ENCODE measurements at regions not wholly inside any gene's neighbourhood (a gene's known extent, or its start where the extent isn't known, plus 50 kb on each side); places are given as distances from the start of the nearest gene placed in this dataset.

DNA sequence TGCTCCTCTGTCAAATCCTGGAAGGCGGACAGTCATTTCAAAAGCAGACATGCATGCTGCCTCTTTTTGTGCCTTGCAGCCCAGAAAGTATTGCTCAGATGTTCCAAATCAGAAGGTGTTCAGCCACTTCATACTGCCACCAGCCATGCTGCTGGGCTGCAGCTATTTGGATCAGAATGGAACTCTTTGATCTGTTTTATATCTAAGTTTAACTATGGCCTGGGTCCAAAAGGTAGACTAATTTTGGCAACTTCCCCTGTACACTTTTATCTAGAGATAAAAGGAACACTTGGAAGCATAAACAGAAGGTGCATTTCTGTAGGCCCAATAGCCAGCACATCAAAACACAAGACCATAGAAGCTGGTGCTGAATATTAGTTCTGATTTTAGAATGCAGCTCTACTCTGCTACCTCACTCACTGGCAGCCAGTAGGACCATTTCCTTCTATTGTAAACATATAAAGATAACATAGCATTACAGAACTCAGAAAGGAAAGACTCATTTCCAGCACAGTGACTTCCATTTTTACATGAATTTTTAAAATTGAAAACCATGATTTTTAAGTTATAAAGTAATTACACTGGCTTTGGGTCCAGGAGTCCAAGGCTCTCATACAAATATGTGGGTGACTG, 143.1 kb upstream of the CAV2 start:
- WGBS, 2 donors (ENCODE audit: low coverage in 1 of 2): 83% methylated on average over 1 of the region's 1 CpG; no CpG with 5 or more reads in 1 of the 2 donors
- Histone ChIP-seq H3K9me3 (no peaks in the 10 kb centered on the region), H3K4me3 (no peak overlapping the region), H3K27ac (peak overlapping the region; percentile 81 to 98 (median 84)), H3K27me3 (no peaks in the 10 kb centered on the region), H3K36me3 (no peaks in the 10 kb centered on the region), H3K4me1 (peaks cover 22 to 57% (median 34%) of the 10 kb centered on the region in 3 donors)
- TF ChIP-seq CTCF (IDR thresholded peaks at IDR 0.05) (no peak), EP300 (IDR thresholded peaks at IDR 0.05) (no peak), POLR2AphosphoS5 (IDR thresholded peaks at IDR 0.05) (no peak), POLR2A (IDR thresholded peaks at IDR 0.05) (no peak)
- ATAC-seq: no peak

GRCh38 chr7:116356979-116357378, 142.6 kb upstream of the CAV2 start:
- WGBS, 2 donors (ENCODE audit: low coverage in 1 of 2): 53 to 71% methylated on average over 1 to 2 of the region's 2 CpGs
- Histone ChIP-seq H3K36me3 (no peaks in the 10 kb centered on the region), H3K27me3 (no peaks in the 10 kb centered on the region), H3K27ac (peak overlapping the region; percentile 81 to 98 (median 84)), H3K9me3 (no peaks in the 10 kb centered on the region), H3K4me3 (no peak overlapping the region), H3K4me1 (peaks cover 22 to 57% (median 34%) of the 10 kb centered on the region in 3 donors)
- no peak for ATAC-seq
- TF ChIP-seq POLR2A (IDR thresholded peaks at IDR 0.05) (no peak), CTCF (IDR thresholded peaks at IDR 0.05) (no peak), EP300 (IDR thresholded peaks at IDR 0.05) (no peak), POLR2AphosphoS5 (IDR thresholded peaks at IDR 0.05) (no peak)

- WGBS, 2 donors (ENCODE audit: low coverage in 1 of 2): 67 to 80% methylated on average over 5 of the region's 5 CpGs
- ATAC-seq: no peak
- peak overlapping the region in 3 of 4 donors; percentile 81 to 85 (median 82) for H3K27ac ChIP-seq
- H3K36me3 ChIP-seq: no peaks in the 10 kb centered on the region
- TF ChIP-seq POLR2AphosphoS5 (IDR thresholded peaks at IDR 0.05) (peak; percentile 26), POLR2A (IDR thresholded peaks at IDR 0.05) (no peak)
- no peaks in the 10 kb centered on the region for H3K9me3 ChIP-seq
- H3K4me3 ChIP-seq: no peak overlapping the region
- peaks cover 22 to 51% (median 34%) of the 10 kb centered on the region in 3 donors for H3K4me1 ChIP-seq
- no peaks in the 10 kb centered on the region for H3K27me3 ChIP-seq
These were observed 141.5 kb upstream of the CAV2 start for GRCh38 chr7:116357781-116358670.

DNA sequence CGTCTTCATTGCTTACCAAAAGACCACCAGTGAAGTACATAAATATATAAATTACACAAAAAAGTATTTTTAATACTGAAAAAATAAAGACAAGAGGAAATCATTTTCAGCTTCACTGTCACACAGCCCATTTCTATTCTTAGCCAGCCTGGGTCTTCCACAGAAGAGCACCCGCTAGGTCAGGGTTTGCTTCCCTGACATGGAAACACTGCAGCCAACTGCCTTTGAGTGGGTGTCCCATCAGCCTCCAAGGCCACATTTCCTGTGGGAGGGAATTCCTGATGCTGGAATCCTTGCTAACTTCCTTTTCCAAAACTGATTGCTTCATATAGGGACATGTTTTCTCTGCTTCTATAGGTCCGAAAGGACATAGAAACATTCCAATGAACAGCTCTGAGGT, 137.8 kb upstream of the CAV2 start:
- Histone ChIP-seq H3K4me1 (peaks cover 0 to 13% (median 5%) of the 10 kb centered on the region in 3 donors), H3K36me3 (no peaks in the 10 kb centered on the region), H3K27ac (no peak overlapping the region), H3K4me3 (no peak overlapping the region), H3K27me3 (no peaks in the 10 kb centered on the region), H3K9me3 (no peaks in the 10 kb centered on the region)
- no peak for TF ChIP-seq POLR2AphosphoS5 (IDR thresholded peaks at IDR 0.05)
- no peak for TF ChIP-seq CTCF (IDR thresholded peaks at IDR 0.05)
- TF ChIP-seq EP300 (IDR thresholded peaks at IDR 0.05): no peak
- no peak for TF ChIP-seq POLR2A (IDR thresholded peaks at IDR 0.05)
- no peak for ATAC-seq
- WGBS, 2 donors (ENCODE audit: low coverage in 1 of 2): 80 to 94% methylated on average over 3 of the region's 3 CpGs

DNA sequence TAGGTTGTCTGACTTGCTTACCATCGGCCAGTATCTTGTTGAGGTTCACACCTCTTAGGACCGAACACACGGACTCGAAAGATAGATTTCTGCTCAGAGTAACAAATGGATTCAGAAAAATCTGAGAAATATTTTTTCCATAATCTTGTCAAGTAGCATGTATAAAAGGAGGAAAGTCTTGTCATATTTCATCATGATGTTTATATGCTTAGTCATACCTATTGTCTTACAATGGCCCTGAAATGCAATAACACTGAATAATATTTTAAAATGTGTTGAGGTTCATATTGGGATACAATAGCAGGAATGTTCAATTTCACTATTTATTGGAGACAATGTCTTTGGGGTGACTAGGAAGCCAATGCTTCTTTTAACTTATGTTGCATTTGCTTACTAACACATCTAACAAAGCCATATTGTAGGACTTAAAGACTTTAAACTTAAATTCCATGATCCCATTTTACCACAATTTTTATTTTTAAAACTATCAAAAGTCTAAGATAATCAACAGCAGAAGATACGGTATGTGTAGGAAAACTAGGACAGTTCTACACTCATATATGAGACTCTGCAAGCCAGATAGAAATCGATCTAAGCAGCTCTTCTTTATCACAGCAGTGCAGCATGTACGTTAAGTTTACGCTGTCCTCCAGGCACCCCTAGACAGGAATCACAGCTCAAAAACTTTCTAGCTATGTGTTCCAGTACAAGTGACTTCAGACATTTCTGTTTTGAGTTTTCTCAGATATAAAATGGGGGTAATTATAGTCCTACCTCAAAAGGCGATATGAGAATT, 135.7 kb upstream of the CAV2 start:
- Histone ChIP-seq H3K4me3 (no peak overlapping the region), H3K9me3 (no peaks in the 10 kb centered on the region), H3K36me3 (no peaks in the 10 kb centered on the region), H3K27ac (no peak overlapping the region), H3K4me1 (no peaks in the 10 kb centered on the region), H3K27me3 (no peaks in the 10 kb centered on the region)
- TF ChIP-seq POLR2AphosphoS5 (IDR thresholded peaks at IDR 0.05) (no peak), EP300 (IDR thresholded peaks at IDR 0.05) (no peak), POLR2A (IDR thresholded peaks at IDR 0.05) (no peak), CTCF (IDR thresholded peaks at IDR 0.05) (no peak)
- 90 to 93% methylated on average over 6 to 9 of the region's 9 CpGs for WGBS, 2 donors (ENCODE audit: low coverage in 1 of 2)
- ATAC-seq: no peak
